NT2/D1 (cell line): ENCODE measurements at regions not wholly inside any gene's neighbourhood (a gene's known extent, or its start where the extent isn't known, plus 50 kb on each side); places are given as distances from the start of the nearest gene placed in this dataset.

Source experiments
- SUZ12 ChIP-seq: IDR thresholded peaks from 2 replicates; pipeline ENCODE4 v1.6.1; 2011; ENCODE audit not compliant: insufficient read length, insufficient read depth; ENCODE audit errors: extremely low read depth
- YY1 ChIP-seq: IDR thresholded peaks from 2 replicates; pipeline ENCODE4 v1.6.1; 2011; ENCODE audit not compliant: insufficient read length, insufficient read depth

DNA sequence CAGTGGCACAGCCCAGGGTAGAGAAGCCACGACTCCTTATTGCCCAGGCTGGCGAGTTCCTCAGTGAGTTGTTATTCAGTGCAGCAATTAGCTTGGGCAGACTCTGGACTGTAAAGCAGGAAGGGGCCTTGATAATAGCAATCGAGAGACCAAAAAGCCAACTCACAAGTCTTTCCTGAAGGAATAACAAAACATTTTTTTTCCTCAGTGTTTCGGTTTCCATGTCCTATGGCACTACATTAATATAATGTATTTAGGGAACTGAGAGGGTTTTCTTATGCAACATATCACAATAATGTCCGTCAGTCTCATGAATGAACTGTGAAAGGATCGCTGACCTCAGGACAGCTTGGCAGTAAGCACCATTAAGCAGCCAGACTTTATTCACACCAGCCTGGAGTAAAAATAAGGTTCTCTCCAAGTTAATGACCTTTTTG, 248.9 kb upstream of the TBL1XR1 start:
- TF ChIP-seq YY1 (no peak), SUZ12 (no peak)
